ENCODE measurements at regions not wholly inside any gene's neighbourhood (a gene's known extent, or its start where the extent isn't known, plus 50 kb on each side); places are given as distances from the start of the nearest gene placed in this dataset.

DNA sequence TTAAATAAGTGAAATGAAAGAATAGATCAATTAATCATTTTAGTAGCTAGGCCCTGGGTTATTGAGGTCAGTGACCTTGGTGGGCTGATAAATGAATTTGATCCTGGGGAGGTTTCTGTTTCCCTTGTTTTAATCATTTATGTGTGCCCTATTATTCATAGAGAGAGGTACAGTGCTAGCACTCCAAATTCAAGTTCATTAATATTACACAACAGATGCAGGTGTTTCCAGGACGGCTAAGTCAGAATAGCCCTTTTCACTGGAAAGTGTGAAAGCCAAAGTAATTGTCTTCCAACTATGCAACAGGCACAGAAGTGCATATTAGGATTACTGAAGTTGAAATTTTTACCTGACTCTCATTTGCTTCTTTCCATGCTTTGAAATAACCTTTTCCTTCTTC is 61.7 kb upstream of the SGK1 start:
- Mint-ChIP-seq H3K27ac (no peak overlapping the region), H3K36me3 (no peaks in the 10 kb centered on the region), H3K4me3 (no peak overlapping the region), H3K27me3 (ENCODE audit: insufficient read depth, low read depth) (no peaks in the 10 kb centered on the region), H3K4me1 (peaks cover 4% of the 10 kb centered on the region), H3K9me3 (no peaks in the 10 kb centered on the region)
- H3K4me3 ChIP-seq = no peak overlapping the region
- no peak overlapping the region for H2AFZ ChIP-seq (replicated peaks)
- peaks cover 5% of the 10 kb centered on the region for H3K4me1 ChIP-seq
- DNase-seq (ENCODE audit: low spot score) = no peak
- H3K36me3 ChIP-seq = no peaks in the 10 kb centered on the region
- no peaks in the 10 kb centered on the region for H3K79me2 ChIP-seq (ENCODE audit: low read depth)
- H3K9ac ChIP-seq = no peak overlapping the region
- H3K27ac ChIP-seq = no peak overlapping the region
- H4K20me1 ChIP-seq (ENCODE audit: low read depth) = no peaks in the 10 kb centered on the region
- no peaks in the 10 kb centered on the region for H3F3A ChIP-seq (ENCODE audit: low read depth)
- TF ChIP-seq EZH2phosphoT487 (IDR thresholded peaks at IDR 0.05) (no peak), EZH2 (IDR thresholded peaks at IDR 0.05) (no peak)
- TF ChIP-seq, protein P1, sequence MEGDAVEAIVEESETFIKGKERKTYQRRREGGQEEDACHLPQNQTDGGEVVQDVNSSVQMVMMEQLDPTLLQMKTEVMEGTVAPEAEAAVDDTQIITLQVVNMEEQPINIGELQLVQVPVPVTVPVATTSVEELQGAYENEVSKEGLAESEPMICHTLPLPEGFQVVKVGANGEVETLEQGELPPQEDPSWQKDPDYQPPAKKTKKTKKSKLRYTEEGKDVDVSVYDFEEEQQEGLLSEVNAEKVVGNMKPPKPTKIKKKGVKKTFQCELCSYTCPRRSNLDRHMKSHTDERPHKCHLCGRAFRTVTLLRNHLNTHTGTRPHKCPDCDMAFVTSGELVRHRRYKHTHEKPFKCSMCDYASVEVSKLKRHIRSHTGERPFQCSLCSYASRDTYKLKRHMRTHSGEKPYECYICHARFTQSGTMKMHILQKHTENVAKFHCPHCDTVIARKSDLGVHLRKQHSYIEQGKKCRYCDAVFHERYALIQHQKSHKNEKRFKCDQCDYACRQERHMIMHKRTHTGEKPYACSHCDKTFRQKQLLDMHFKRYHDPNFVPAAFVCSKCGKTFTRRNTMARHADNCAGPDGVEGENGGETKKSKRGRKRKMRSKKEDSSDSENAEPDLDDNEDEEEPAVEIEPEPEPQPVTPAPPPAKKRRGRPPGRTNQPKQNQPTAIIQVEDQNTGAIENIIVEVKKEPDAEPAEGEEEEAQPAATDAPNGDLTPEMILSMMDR (IDR thresholded peaks at IDR 0.05) = no peak
- H3K9me3 ChIP-seq (ENCODE audit: low read depth) = no peaks in the 10 kb centered on the region
- H3K27me3 ChIP-seq = no peaks in the 10 kb centered on the region
- H3K4me2 ChIP-seq = no peak overlapping the region

DNA sequence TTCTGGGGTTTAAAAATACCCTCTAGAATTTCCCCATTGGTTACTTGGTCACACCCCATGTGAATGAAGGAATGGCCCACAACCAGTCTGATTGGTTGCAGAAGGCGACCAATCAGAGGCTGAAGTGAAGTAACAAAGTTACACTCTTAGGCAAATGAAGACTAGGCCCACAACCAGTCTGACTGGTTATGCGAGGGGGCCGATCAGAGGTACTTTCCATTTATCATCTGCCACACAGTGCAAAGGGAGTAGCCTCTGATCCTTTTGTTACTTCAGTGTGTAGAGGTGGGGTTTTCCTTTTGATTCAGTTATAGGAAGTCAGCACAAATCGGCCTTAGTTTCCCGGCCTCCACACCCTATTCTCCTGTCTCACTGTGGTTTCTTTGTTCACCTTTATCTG is 61.2 kb upstream of the SGK1 start:
- Mint-ChIP-seq H3K9me3 (no peaks in the 10 kb centered on the region), H3K4me3 (no peak overlapping the region), H3K36me3 (no peaks in the 10 kb centered on the region), H3K4me1 (peaks cover 4% of the 10 kb centered on the region), H3K27ac (no peak overlapping the region), H3K27me3 (ENCODE audit: insufficient read depth, low read depth) (no peaks in the 10 kb centered on the region)
- no peak overlapping the region for H3K4me2 ChIP-seq
- H3K36me3 ChIP-seq = no peaks in the 10 kb centered on the region
- peaks cover 5% of the 10 kb centered on the region for H3K4me1 ChIP-seq
- H3K27me3 ChIP-seq = no peaks in the 10 kb centered on the region
- DNase-seq (ENCODE audit: low spot score) = no peak
- H3F3A ChIP-seq (ENCODE audit: low read depth) = no peaks in the 10 kb centered on the region
- no peak overlapping the region for H3K4me3 ChIP-seq
- H3K79me2 ChIP-seq (ENCODE audit: low read depth) = no peaks in the 10 kb centered on the region
- H3K9ac ChIP-seq = no peak overlapping the region
- TF ChIP-seq, protein P1 (IDR thresholded peaks at IDR 0.05) = no peak
- TF ChIP-seq EZH2 (IDR thresholded peaks at IDR 0.05) = no peak
- TF ChIP-seq EZH2phosphoT487 (IDR thresholded peaks at IDR 0.05) = no peak
- H3K27ac ChIP-seq = no peak overlapping the region
- H4K20me1 ChIP-seq (ENCODE audit: low read depth) = no peaks in the 10 kb centered on the region
- H2AFZ ChIP-seq (replicated peaks) = peak overlapping the region; percentile 50
- no peaks in the 10 kb centered on the region for H3K9me3 ChIP-seq (ENCODE audit: low read depth)

DNA sequence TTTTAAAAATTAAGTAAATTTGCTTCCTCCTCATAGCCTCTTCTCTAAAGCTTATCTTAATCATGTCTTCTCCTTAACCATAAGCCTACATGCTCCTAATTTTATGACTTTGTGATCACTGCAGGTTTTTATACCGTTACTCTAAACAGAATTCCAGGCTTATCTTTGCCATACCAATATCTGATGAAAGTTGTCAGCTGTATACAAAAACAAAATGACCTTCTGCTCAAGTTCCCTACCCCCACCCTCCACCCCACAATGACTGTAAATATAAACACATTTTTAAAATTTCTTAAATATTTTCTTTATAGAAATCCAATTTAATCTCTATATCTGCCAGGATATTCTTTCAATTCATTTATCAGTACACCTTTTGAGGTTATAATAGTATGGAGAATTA is 60.5 kb upstream of the SGK1 start:
- H3K36me3 Mint-ChIP-seq = no peaks in the 10 kb centered on the region

More for the DNA sequence above, 60.5 kb upstream of the SGK1 start:
- no peaks in the 10 kb centered on the region for H3K36me3 ChIP-seq
- H3K27me3 ChIP-seq = no peaks in the 10 kb centered on the region
- H3K9me3 ChIP-seq (ENCODE audit: low read depth) = no peaks in the 10 kb centered on the region
- Mint-ChIP-seq H3K4me1 (peaks cover 4% of the 10 kb centered on the region), H3K9me3 (no peaks in the 10 kb centered on the region), H3K27me3 (ENCODE audit: insufficient read depth, low read depth) (no peaks in the 10 kb centered on the region), H3K27ac (no peak overlapping the region), H3K4me3 (no peak overlapping the region)
- TF ChIP-seq EZH2 (IDR thresholded peaks at IDR 0.05) = no peak
- TF ChIP-seq, protein P1 (IDR thresholded peaks at IDR 0.05) = no peak
- TF ChIP-seq EZH2phosphoT487 (IDR thresholded peaks at IDR 0.05) = no peak
- H3K9ac ChIP-seq = no peak overlapping the region
- DNase-seq (ENCODE audit: low spot score) = no peak
- H3K4me3 ChIP-seq = no peak overlapping the region
- H3F3A ChIP-seq (ENCODE audit: low read depth) = no peaks in the 10 kb centered on the region
- no peak overlapping the region for H2AFZ ChIP-seq (replicated peaks)
- H3K4me2 ChIP-seq = no peak overlapping the region
- no peaks in the 10 kb centered on the region for H3K79me2 ChIP-seq (ENCODE audit: low read depth)
- peaks cover 5% of the 10 kb centered on the region for H3K4me1 ChIP-seq
- no peak overlapping the region for H3K27ac ChIP-seq
- H4K20me1 ChIP-seq (ENCODE audit: low read depth) = no peaks in the 10 kb centered on the region

Measured in neural progenitor cell (in vitro differentiated cells).